A673 (cell line): ENCODE measurements at regions not wholly inside any gene's neighbourhood (a gene's known extent, or its start where the extent isn't known, plus 50 kb on each side); places are given as distances from the start of the nearest gene placed in this dataset.

Experiments used
- BruUV-seq: library from RNA; stranded (reverse); fragments of 400-500 nt; replicated peaks from 2 replicates; lab custom pipeline; 2021; lab: Mats Ljungman, UMichigan
- CTCF ChIA-PET: fragments of 300-600 bp; sonication (Branson Sonifier 250); formaldehyde crosslinking; loops from one replicate; lab custom pipeline; 2022; ENCODE audit warnings: antibody characterized with exemption; lab: Charles Lee
- POLR2A ChIA-PET: fragments of 300-600 bp; sonication (Branson Sonifier 250); formaldehyde crosslinking; loops from one replicate; lab custom pipeline; 2022; ENCODE audit warnings: antibody characterized with exemption; ENCODE audit not compliant: low non-redundant PET; lab: Charles Lee
- DNase-seq: peaks from one replicate; pipeline ENCODE4 v3.0.0-alpha.2; 2015; ENCODE audit warnings: low spot score
- H3K27ac ChIP-seq: fragments of 200-600 bp; sonication (generic); 2 replicates; pipeline ENCODE4 v1.5.1; 2016; ENCODE audit warnings: mixed run types, low read depth, mild to moderate bottlenecking, mixed read lengths, antibody characterized with exemption, low read length; ENCODE audit not compliant: poor library complexity, severe bottlenecking
- H3K27me3 ChIP-seq: fragments of 200-600 bp; sonication (generic); replicated peaks from 2 replicates; pipeline ENCODE4 v1.6.1; 2017; ENCODE audit warnings: mixed run types, low read depth, mild to moderate bottlenecking, mixed read lengths, antibody characterized with exemption, low read length; ENCODE audit not compliant: insufficient read depth, poor library complexity
- H3K36me3 ChIP-seq: fragments of 200-600 bp; sonication (generic); 2 replicates; pipeline ENCODE4 v1.6.1; 2016; ENCODE audit warnings: mixed run types, mild to moderate bottlenecking, mixed read lengths, antibody characterized with exemption, low read length; ENCODE audit not compliant: insufficient read depth, poor library complexity, severe bottlenecking
- H3K4me1 ChIP-seq: fragments of 200-600 bp; sonication (generic); 2 replicates; pipeline ENCODE4 v1.6.1; 2017; ENCODE audit warnings: mixed run types, mild to moderate bottlenecking, mixed read lengths, antibody characterized with exemption, low read length; ENCODE audit not compliant: insufficient read depth, poor library complexity, severe bottlenecking
- H3K4me3 ChIP-seq: fragments of 200-600 bp; sonication (generic); 2 replicates; pipeline ENCODE4 v1.5.1; 2016; ENCODE audit warnings: low read depth, mixed run types, mild to moderate bottlenecking, mixed read lengths, low read length; ENCODE audit not compliant: poor library complexity, severe bottlenecking
- H3K9me3 ChIP-seq: fragments of 200-600 bp; sonication (generic); 2 replicates; pipeline ENCODE4 v1.6.1; 2016; ENCODE audit warnings: mixed run types, low read depth, mild to moderate bottlenecking, mixed read lengths, antibody characterized with exemption, low read length; ENCODE audit not compliant: poor library complexity, severe bottlenecking
- CTCF ChIP-seq: fragments of 300-800, 200-600 bp; sonication (generic); conservative IDR thresholded peaks from 2 replicates; pipeline ENCODE4 v1.5.1; 2017; ENCODE audit warnings: low read depth, mild to moderate bottlenecking, antibody characterized with exemption, low read length, moderate library complexity, mixed read lengths
- EZH2 ChIP-seq: fragments of 200-600 bp; sonication (generic); IDR thresholded peaks from 2 replicates; pipeline ENCODE4 v1.6.1; 2017; ENCODE audit warnings: borderline replicate concordance, low read depth, mild to moderate bottlenecking, mixed read lengths, antibody characterized with exemption, low read length; ENCODE audit not compliant: poor library complexity, severe bottlenecking
- intact Hi-C: fragments of 100-400 bp; cut with micrococcal nuclease; formaldehyde crosslinking; loops from one replicate; pipeline ENCODE4 v1.10.0; 2022; ENCODE audit not compliant: unreplicated experiment

- BruUV-seq: no TSS peak
- TF ChIP-seq CTCF (no peak), EZH2 (no peak)
Observed at GRCh38 chrX:116278826-116279225, 108.3 kb downstream of the AGTR2 start.

GRCh38 chrX:116281106-116281505 is 110.6 kb downstream of the AGTR2 start:
- H3K4me1 ChIP-seq: peaks cover 12% of the 10 kb centered on the region
- no peak overlapping the region for H3K27ac ChIP-seq
- no peaks in the 10 kb centered on the region for H3K9me3 ChIP-seq
- no peaks in the 10 kb centered on the region for H3K36me3 ChIP-seq
- intact Hi-C loops: no loop called here
- no peak for DNase-seq
- POLR2A ChIA-PET: no interaction called here
- BruUV-seq: no TSS peak
- CTCF ChIA-PET: no interaction called here
- TF ChIP-seq CTCF (no peak), EZH2 (no peak)
- no peaks in the 10 kb centered on the region for H3K27me3 ChIP-seq
- no peak overlapping the region for H3K4me3 ChIP-seq

More at GRCh38 chrX:116278826-116279225, 108.3 kb downstream of the AGTR2 start:
- POLR2A ChIA-PET: no interaction called here
- Histone ChIP-seq H3K4me1 (peaks cover 12% of the 10 kb centered on the region), H3K36me3 (no peaks in the 10 kb centered on the region), H3K4me3 (no peak overlapping the region), H3K27ac (no peak overlapping the region), H3K27me3 (no peaks in the 10 kb centered on the region), H3K9me3 (no peaks in the 10 kb centered on the region)
- no peak for DNase-seq
- CTCF ChIA-PET: no interaction called here
- intact Hi-C loops: no loop called here

GRCh38 chrX:116282751-116283150 is 112.2 kb downstream of the AGTR2 start:
- POLR2A ChIA-PET: no interaction called here
- H3K4me3 ChIP-seq: no peak overlapping the region
- no TSS peak for BruUV-seq
- H3K9me3 ChIP-seq: no peaks in the 10 kb centered on the region
- H3K27me3 ChIP-seq: no peaks in the 10 kb centered on the region
- H3K4me1 ChIP-seq: peaks cover 9% of the 10 kb centered on the region
- no peak for DNase-seq
- TF ChIP-seq EZH2 (no peak), CTCF (no peak)
- H3K27ac ChIP-seq: no peak overlapping the region
- intact Hi-C loops: no loop called here
- CTCF ChIA-PET: no interaction called here
- no peaks in the 10 kb centered on the region for H3K36me3 ChIP-seq
